Peyer's patch (tissue), 4 donors: ENCODE measurements at regions not wholly inside any gene's neighbourhood (a gene's known extent, or its start where the extent isn't known, plus 50 kb on each side); places are given as distances from the start of the nearest gene placed in this dataset.

Source experiments
- CTCF ChIP-seq, 6 experiments: fragments of 450-650 bp in 4 of 6; fragments of 200-600 bp in 2 of 6; sonication (generic) in 1 of 6; IDR thresholded peaks; one replicate each; pipeline ENCODE4 v1.5.1; 2017 to 2019; ENCODE audit warnings: antibody characterized with exemption in 6 of 6, mild to moderate bottlenecking in 3 of 6, moderate library complexity in 1 of 6
- POLR2A ChIP-seq, 2 donors: fragments of 450-650 bp; IDR thresholded peaks; one replicate each; pipeline ENCODE4 v1.5.1; 2017; ENCODE audit warnings: antibody characterized with exemption in 2 of 2, mild to moderate bottlenecking in 2 of 2, moderate library complexity in 2 of 2

DNA sequence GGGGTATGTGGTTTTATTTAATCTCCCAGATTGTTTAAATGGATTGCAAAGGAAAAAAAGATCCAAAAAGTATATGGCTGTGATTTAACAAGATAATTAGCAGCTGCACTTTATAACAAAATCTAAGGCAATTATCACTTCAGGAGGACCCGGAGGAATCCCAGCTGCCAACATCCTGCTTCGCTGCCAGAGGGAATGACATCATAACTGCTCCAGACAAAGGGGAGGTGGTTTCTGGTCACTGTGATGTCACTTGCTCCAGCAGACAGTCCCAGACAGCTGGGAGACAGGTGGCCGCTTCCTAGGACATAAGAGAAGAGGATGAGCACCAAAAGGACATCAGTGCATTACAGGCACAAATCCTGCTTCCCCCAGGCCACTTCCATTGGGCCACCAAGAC, 371.0 kb downstream of the BCOR start:
- TF ChIP-seq POLR2A (IDR thresholded peaks at IDR 0.05) (no peak), CTCF (IDR thresholded peaks at IDR 0.05) (no peak)
